ENCODE measurements at regions not wholly inside any gene's neighbourhood (a gene's known extent, or its start where the extent isn't known, plus 50 kb on each side); places are given as distances from the start of the nearest gene placed in this dataset.

- no TSS peak for BruUV-seq (replicated peaks)
- Histone ChIP-seq H2AFZ (ENCODE audit: control insufficient read depth, low read depth, low read length) (no peak overlapping the region), H3K4me3 (no peak overlapping the region), H3K27me3 (replicated peaks in 1 of 2; ENCODE audit: control insufficient read depth in 2 of 2, insufficient read depth in 2 of 2, low read length in 1 of 2) (no peaks in the 10 kb centered on the region), H3K27ac (ENCODE audit: control insufficient read depth, insufficient read depth) (no peak overlapping the region), H3K9ac (ENCODE audit: control insufficient read depth, insufficient read depth, low read length) (no peak overlapping the region), H3K36me3 (ENCODE audit: control insufficient read depth in 2 of 2, insufficient read depth in 2 of 2, low read length in 1 of 2) (no peaks in the 10 kb centered on the region), H4K20me1 (ENCODE audit: control insufficient read depth, insufficient read depth) (no peaks in the 10 kb centered on the region), H3K4me2 (ENCODE audit: control insufficient read depth, insufficient read depth) (no peak overlapping the region), H3K4me1 (ENCODE audit: control insufficient read depth, insufficient read depth, low read length) (no peaks in the 10 kb centered on the region), H3K9me3 (replicated peaks; ENCODE audit: control insufficient read depth, insufficient read depth, low read length) (no peaks in the 10 kb centered on the region), H3K79me2 (ENCODE audit: control insufficient read depth, insufficient read depth, low read length) (no peaks in the 10 kb centered on the region)
- ChIA-PET CTCF (no interaction called here), RAD21 (ENCODE audit: unreplicated experiment) (no interaction called here), SMC1A (ENCODE audit: uncharacterized antibody, unreplicated experiment) (no interaction called here), POLR2A (no interaction called here)
- intact Hi-C loops (cut with micrococcal nuclease; ENCODE audit: unreplicated experiment), result no loop called here
- FAIRE-seq, result no peak
- in situ Hi-C loops (cut with MboI), result no loop called here
- DNase-seq (ENCODE audit: low read depth, low spot score), result no peak
- ATAC-seq, result no peak
- TF ChIP-seq LARP7 (IDR thresholded peaks at IDR 0.05), result no peak
- TF ChIP-seq GABPA (IDR thresholded peaks at IDR 0.05; ENCODE audit: low read depth), result no peak
- TF ChIP-seq ZNF592 (IDR thresholded peaks at IDR 0.05), result no peak
- TF ChIP-seq ZNF687 (IDR thresholded peaks at IDR 0.05), result no peak
- TF ChIP-seq FOXK2 (IDR thresholded peaks at IDR 0.05), result no peak
- no peak for TF ChIP-seq ELK1 (IDR thresholded peaks at IDR 0.05; ENCODE audit: low read depth, low read length)
- WGBS (ENCODE audit: insufficient coverage, insufficient replicate concordance, low lambda C conversion rate, missing lambda C conversion rate), result 0% methylated on average over 2 of the region's 2 CpGs
These were observed 776.8 kb upstream of the SOX11 start for GRCh38 chr2:4915357-4915756.

All from GM12878 (cell line).